Stimulated activated CD4-positive, alpha-beta T cell treated with anti-CD3 and anti-CD28 coated beads, Interleukin-12 subunit alpha, Interleukin-12 subunit beta, amount 100 ng/mL, for 24 hours (primary cell): ENCODE measurements at regions not wholly inside any gene's neighbourhood (a gene's known extent, or its start where the extent isn't known, plus 50 kb on each side); places are given as distances from the start of the nearest gene placed in this dataset.
"Not testable (repeated sequence)": the region's sequence is repeated elsewhere in the genome, so short reads cannot be mapped to it uniquely, and the experiment has no call there.

Experiments used
- DNase-seq, 2 experiments: peaks; one replicate each; pipeline ENCODE4 v3.0.0-alpha.2; 2020; ENCODE audit warnings: low read depth in 2 of 2

- no peak for DNase-seq
These were observed 137.2 kb upstream of the POU3F1 start for GRCh38 chr1:38183747-38184146.

- no peak for DNase-seq
These were observed 136.5 kb upstream of the POU3F1 start for GRCh38 chr1:38183096-38183495.

GRCh38 chr1:38180388-38180787 is 133.8 kb upstream of the POU3F1 start:
- not testable (repeated sequence) for DNase-seq

GRCh38 chr1:38179483-38179882 is 132.9 kb upstream of the POU3F1 start:
- DNase-seq = no peak

- no peak for DNase-seq
These were observed 131.6 kb upstream of the POU3F1 start for GRCh38 chr1:38178216-38178615.

GRCh38 chr1:38175121-38175520 is 128.5 kb upstream of the POU3F1 start:
- no peak for DNase-seq

GRCh38 chr1:38173848-38174247 is 127.3 kb upstream of the POU3F1 start:
- no peak for DNase-seq

GRCh38 chr1:38173157-38173831 is 126.7 kb upstream of the POU3F1 start:
- no peak for DNase-seq

GRCh38 chr1:38169121-38169520 is 122.5 kb upstream of the POU3F1 start:
- DNase-seq = no peak

- no peak for DNase-seq
These were observed 121.8 kb upstream of the POU3F1 start for GRCh38 chr1:38168365-38168764.

GRCh38 chr1:38166461-38166860 is 119.9 kb upstream of the POU3F1 start:
- DNase-seq = no peak

- no peak for DNase-seq
These were observed 107.3 kb upstream of the POU3F1 start for GRCh38 chr1:38153778-38154470.

GRCh38 chr1:38153066-38153777 is 106.6 kb upstream of the POU3F1 start:
- DNase-seq = no peak

GRCh38 chr1:38152351-38153065 is 105.9 kb upstream of the POU3F1 start:
- DNase-seq = no peak

GRCh38 chr1:38151399-38151798 is 104.8 kb upstream of the POU3F1 start:
- DNase-seq = no peak

- DNase-seq = not testable (repeated sequence)
These were observed 99.5 kb upstream of the POU3F1 start for GRCh38 chr1:38146079-38146478.

GRCh38 chr1:38142606-38143005 is 96.0 kb upstream of the POU3F1 start:
- no peak for DNase-seq

- DNase-seq = no peak
These were observed 94.9 kb upstream of the POU3F1 start for GRCh38 chr1:38141483-38141882.

GRCh38 chr1:38139738-38140487 is 93.3 kb upstream of the POU3F1 start:
- no peak for DNase-seq

GRCh38 chr1:38138498-38139233 is 92.1 kb upstream of the POU3F1 start:
- no peak for DNase-seq

GRCh38 chr1:38137164-38137563 is 90.6 kb upstream of the POU3F1 start:
- no peak for DNase-seq
